Urinary bladder (tissue), 3 donors: ENCODE measurements at regions not wholly inside any gene's neighbourhood (a gene's known extent, or its start where the extent isn't known, plus 50 kb on each side); places are given as distances from the start of the nearest gene placed in this dataset.

ENCODE experiments used
- DNase-seq: peaks from one replicate; pipeline ENCODE4 v3.0.0-alpha.2; 2015; ENCODE audit errors: extremely low spot score
- H3K27ac ChIP-seq: one replicate; pipeline ENCODE4 v1.5.1; 2013; ENCODE audit warnings: low read depth, mild to moderate bottlenecking, moderate library complexity
- H3K36me3 ChIP-seq: one replicate; pipeline ENCODE4 v1.6.1; 2013; ENCODE audit warnings: mild to moderate bottlenecking, moderate library complexity; ENCODE audit not compliant: insufficient read depth
- H3K4me1 ChIP-seq: one replicate; pipeline ENCODE4 v1.6.1; 2013; ENCODE audit warnings: mild to moderate bottlenecking, moderate library complexity; ENCODE audit not compliant: insufficient read depth
- H3K4me3 ChIP-seq: one replicate; pipeline ENCODE4 v1.5.1; 2013; ENCODE audit warnings: low read depth, low read length
- WGBS: extraction: QIAGEN DNeasy Blood & Tissue Kit; methylation state at CpG from one replicate; pipeline ENCODE4 v1.1.7; 2013; 5-methylcytosine and 5-hydroxymethylcytosine counted together
- donor health status: healthy with polysubstance abuse.
- donor health status: healthy.

DNA sequence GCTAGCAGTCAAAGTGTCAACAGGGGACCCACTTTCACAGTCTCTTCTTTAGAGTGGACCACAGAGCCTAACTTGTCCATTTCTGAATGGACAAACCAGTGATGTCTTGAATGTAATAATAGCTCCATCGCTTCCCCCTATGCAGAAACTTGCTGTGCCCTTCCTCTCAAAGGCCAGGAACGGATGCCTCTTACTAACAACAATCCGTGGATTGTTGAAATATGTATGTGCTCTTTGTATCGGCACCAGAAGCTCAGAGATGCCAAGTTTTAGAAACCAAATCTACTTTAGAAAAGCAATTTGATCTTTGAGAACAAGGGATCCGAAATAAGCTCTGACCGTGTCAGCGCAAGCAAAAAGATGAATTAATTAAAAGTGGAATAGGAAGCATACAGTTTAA, 259.5 kb upstream of the POU2AF2 start:
- WGBS, result 90% methylated on average over 7 of the region's 7 CpGs
- Histone ChIP-seq H3K4me1 (no peaks in the 10 kb centered on the region), H3K36me3 (no peaks in the 10 kb centered on the region), H3K27ac (no peak overlapping the region), H3K4me3 (no peak overlapping the region)
- no peak for DNase-seq

DNA sequence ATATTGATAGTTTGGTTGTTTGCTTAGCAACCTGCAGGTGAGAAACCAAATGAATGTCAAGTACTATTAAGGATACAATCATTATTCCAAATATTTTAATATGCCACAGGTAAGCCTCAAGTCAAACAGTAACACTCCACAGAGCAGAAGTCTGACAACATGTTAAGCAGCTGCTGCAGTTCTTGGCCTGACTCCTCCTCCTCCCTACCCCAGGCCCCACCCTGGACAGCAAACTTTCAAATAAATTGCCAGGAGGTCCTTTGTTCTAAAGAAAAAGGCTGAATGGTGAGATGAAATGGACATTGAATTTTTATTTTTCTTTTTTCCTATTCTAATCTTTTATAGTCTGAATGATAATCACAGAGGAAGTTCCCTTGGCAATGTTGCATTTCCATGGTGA, 260.0 kb upstream of the POU2AF2 start:
- Histone ChIP-seq H3K4me3 (no peak overlapping the region), H3K36me3 (no peaks in the 10 kb centered on the region), H3K4me1 (no peaks in the 10 kb centered on the region), H3K27ac (no peak overlapping the region)
- DNase-seq, result no peak

DNA sequence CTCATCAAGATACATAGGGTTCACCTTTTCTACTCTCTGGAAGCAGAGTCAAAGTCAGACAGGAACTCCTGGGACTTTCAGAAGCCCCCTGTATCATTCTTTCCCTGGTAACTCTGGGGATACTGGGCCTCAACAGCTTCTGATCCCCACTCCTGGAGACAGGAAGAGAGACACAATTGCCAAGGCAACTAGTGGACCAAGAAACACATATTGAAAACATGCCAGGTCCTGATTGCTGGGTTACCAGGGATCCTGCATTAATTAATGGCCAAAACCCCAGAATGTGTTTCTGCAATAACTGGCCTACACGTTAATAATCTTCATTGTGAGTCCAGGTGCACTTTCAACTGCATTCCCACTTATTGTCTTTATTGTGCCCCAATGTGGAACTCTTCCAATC, 260.8 kb upstream of the POU2AF2 start:
- WGBS, result 91% methylated on average over 1 of the region's 1 CpG
- DNase-seq, result no peak
- Histone ChIP-seq H3K36me3 (no peaks in the 10 kb centered on the region), H3K4me1 (no peaks in the 10 kb centered on the region), H3K4me3 (no peak overlapping the region), H3K27ac (no peak overlapping the region)

DNA sequence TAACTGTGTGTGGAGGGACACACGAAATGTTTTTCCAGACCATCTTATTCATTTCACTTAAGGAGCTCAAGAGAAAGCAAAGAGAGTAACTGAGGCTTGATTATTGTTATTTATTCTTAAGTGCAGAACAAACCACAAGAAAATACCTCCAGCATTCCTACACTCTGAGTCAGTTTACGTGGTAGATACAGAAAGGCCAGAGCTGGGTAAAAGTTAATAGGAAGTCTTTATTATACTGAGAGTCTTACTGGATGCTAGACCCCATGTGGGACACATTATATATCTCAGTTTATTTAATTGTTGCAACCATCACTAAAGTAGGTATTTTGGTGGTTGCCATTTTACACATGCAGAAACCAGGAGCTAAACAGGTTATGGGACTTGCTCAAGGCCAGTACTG, 261.4 kb upstream of the POU2AF2 start:
- Histone ChIP-seq H3K4me1 (no peaks in the 10 kb centered on the region), H3K27ac (no peak overlapping the region), H3K36me3 (no peaks in the 10 kb centered on the region), H3K4me3 (no peak overlapping the region)
- WGBS, result 74% methylated on average over 2 of the region's 2 CpGs
- no peak for DNase-seq

DNA sequence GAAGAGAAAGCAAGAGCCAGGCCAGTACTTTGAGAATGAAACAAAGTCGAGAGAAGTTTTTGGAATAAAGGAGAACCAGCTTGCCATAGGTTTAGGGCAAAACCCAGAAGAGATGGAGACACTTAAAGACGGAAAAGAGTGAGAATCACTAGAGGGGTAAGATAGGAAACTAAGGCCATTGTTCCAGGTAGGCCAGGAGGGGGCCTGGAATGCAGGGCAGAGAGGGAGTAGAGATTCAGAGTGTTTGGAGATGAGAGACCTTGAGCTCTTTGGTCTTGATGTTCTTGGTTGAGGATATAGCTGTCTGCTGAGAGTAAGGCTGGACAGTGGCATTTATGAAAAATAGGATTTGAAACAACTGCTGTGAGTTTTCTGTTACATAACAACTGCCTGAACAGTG, 263.3 kb upstream of the POU2AF2 start:
- Histone ChIP-seq H3K4me1 (no peaks in the 10 kb centered on the region), H3K27ac (no peak overlapping the region), H3K36me3 (no peaks in the 10 kb centered on the region), H3K4me3 (no peak overlapping the region)
- no peak for DNase-seq
- WGBS, result 94% methylated on average over 2 of the region's 2 CpGs

DNA sequence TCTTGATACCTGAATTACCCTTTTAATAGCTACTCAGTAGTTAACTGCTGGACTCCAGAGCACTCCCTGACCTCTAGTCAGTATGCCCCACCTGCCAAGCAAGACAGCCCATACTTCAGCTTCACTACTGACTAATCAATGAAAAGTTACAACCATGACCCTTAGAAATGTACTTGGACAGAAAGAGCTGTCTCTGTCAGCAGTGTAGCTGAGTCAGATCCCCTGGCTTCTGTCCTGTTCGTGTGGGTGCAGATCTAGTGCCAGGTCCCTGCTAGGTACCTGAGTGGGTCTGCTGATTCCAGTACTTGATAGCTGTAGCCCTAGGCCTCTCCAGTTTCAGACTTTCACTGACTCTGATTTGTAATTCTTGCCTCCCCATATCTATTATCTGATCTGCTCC, 265.8 kb upstream of the POU2AF2 start:
- DNase-seq, result no peak
- no peaks in the 10 kb centered on the region for H3K4me1 ChIP-seq
- no peaks in the 10 kb centered on the region for H3K36me3 ChIP-seq
- no peak overlapping the region for H3K27ac ChIP-seq
- 80% methylated on average over 1 of the region's 1 CpG for WGBS
- no peak overlapping the region for H3K4me3 ChIP-seq

DNA sequence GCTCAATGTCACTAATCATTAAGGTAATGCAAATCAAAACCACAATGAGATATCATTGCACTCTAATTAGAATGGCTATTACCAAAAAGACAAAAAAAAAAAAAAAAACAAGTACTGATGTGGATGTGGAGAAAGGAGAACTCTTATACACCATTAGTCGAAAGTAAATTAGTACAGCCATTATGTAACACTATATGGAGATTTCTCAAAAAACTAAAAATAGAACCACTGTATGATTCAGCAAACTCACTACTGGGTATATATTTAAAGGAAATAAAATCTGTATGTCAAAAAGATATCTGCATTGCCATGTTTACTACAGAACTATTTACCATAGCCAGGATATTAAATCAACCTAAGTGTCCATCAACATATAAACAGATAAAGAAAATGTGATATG, 265.4 kb upstream of the ARHGAP20 start:
- Histone ChIP-seq H3K4me3 (no peak overlapping the region), H3K4me1 (no peaks in the 10 kb centered on the region), H3K27ac (no peak overlapping the region), H3K36me3 (peaks cover 2% of the 10 kb centered on the region)
- 93% methylated on average over 1 of the region's 1 CpG for WGBS
- DNase-seq, result no peak

DNA sequence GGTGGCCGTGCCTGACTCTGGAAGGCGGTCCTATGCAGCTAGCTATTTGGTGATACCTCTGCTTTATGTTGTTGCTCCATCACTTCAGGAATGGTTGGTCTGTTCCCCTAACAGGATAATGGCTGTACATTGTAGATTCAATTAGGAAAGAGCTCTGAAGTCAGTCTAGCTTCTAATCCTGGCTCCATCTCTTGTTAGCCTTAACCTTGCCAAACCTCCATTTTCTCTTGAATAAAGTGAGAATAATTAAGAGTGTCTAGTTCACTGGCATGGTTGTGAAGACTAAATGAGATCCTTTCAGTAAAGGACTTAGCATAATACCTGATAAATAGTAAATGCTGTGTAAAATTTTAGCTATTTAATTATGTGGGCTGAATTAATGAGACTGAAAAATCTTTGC, 262.5 kb upstream of the ARHGAP20 start:
- no peak for DNase-seq
- 93% methylated on average over 2 of the region's 2 CpGs for WGBS
- no peaks in the 10 kb centered on the region for H3K4me1 ChIP-seq
- H3K4me3 ChIP-seq, result no peak overlapping the region
- H3K36me3 ChIP-seq, result peaks cover 2% of the 10 kb centered on the region
- H3K27ac ChIP-seq, result no peak overlapping the region

DNA sequence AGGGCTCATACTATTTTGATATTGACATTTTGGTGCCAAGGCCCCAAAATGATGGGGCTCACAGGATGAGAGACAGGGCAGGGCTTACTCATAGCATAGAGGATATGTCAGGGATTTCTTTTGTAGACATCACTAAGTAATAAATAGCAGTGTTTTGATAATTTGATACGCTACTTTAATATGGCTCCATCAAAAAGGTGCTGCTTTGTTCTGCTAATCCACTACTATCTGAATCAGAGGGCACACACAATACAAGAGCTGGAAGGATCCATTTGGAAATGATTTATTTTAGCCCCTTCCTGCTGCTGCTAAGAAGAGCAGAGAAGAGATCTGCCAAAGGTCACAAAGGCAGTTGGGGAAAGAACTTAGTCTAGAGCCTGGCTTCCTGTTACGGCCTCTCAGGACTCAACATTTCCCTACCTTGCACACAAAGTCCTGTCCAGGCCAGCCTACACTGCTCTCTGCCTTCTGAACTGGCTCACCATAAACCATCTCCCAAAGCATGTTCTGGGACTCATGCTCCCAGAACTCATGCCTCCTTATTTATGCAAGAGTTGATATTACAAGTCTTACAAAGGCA, 261.3 kb upstream of the ARHGAP20 start:
- whole genome bisulfite sequencing, result 49% methylated on average over 2 of the region's 2 CpGs
- Histone ChIP-seq H3K4me3 (no peak overlapping the region), H3K4me1 (no peaks in the 10 kb centered on the region), H3K27ac (no peak overlapping the region), H3K36me3 (peaks cover 2% of the 10 kb centered on the region)
- no peak for DNase-seq

DNA sequence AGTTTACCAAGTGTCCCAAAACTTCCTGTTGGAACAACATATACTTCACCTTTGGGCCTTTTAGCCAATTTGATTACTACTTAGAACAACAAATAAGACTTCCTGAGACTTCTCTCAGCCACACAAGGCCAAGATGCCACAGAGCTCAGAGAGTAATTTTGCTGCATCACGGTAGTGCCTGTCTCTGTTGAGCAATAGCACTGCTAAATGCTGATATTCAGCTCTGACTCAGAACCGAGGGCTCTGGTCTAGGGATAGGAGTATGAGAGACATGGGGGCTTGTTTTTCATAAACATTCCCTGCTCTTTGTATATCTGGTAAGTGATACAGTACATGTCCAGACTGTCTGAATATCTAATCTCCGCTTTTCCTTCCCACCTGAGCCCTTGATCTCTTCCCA, 260.4 kb upstream of the ARHGAP20 start:
- H3K27ac ChIP-seq, result no peak overlapping the region
- H3K36me3 ChIP-seq, result peaks cover 2% of the 10 kb centered on the region
- H3K4me3 ChIP-seq, result no peak overlapping the region
- H3K4me1 ChIP-seq, result no peaks in the 10 kb centered on the region
- DNase-seq, result no peak
- WGBS, result 74% methylated on average over 3 of the region's 3 CpGs

DNA sequence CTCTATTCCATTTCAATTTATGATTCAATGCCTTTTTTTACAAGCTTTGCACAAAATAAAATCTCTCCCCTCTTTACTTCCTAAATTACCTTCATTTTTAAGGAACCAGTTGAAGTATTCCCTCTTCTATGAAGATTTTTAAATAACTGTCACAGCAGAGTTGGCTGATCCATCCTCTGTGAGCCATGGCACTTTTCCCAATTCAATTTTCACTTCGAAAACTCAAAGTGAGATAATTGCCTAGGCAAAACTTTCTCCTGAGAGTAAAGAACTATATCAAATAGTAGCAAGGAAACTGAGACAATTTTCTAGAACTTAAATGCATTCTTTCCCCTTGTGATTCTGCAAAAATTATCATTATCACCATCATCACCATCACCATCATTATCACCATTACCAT, 259.9 kb upstream of the ARHGAP20 start:
- Histone ChIP-seq H3K36me3 (peaks cover 2% of the 10 kb centered on the region), H3K4me1 (no peaks in the 10 kb centered on the region), H3K4me3 (no peak overlapping the region), H3K27ac (no peak overlapping the region)
- WGBS, result 91% methylated on average over 1 of the region's 1 CpG
- no peak for DNase-seq

DNA sequence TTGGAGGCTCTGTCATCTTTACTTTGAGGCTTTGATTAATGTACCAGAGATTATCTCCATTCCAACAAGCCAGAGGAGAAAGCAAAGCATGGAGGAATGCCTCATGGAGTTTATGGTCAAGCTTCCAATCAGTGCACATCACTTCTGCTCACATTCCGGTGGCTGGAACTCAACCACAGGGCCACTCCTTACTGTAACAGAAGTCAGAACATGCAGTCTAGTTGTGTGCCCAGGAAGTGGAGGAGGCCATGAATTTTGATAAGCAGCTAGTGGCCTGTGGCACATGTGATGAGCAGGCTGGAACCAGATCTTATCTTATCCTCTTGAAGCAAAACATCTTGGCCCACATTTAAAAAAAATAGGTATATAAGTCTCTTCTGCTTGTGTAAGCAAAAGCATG, 258.9 kb upstream of the ARHGAP20 start:
- 67% methylated on average over 1 of the region's 1 CpG for WGBS
- H3K4me1 ChIP-seq, result no peaks in the 10 kb centered on the region

DNA sequence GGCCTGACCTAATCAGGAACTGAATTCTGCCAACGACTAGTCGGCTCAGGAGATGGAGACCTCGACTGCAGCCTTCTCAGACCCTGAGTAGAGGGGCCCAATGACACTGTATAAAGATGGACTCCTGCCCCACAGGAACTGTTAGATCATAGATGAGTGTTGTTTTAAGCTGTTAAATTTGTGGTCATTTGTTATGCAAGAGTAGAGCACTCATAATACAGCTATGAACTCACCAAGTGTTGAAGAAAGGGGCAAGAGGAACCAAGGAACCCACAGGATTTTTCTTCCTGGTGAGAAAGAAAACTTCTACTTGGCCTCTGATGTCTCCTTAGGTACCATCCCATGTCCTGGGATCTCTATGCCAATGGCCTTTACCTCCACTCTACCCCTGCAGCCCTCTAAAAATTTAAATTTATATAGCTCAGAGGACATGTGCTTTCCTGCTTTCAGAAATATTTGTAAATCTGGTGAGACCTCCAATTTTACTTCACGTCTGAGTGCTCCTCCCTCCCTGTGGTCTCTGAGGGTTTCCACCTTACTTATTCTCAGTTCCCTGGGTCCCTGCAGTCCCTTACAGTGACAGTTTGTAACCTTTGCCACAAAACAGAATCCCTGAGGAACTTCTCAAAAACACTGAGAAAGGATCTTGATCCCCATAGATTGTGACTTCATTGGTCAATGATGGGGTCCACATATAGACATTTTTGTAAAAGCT, 256.3 kb upstream of the ARHGAP20 start:
- H3K4me3 ChIP-seq, result no peak overlapping the region
- no peak overlapping the region for H3K27ac ChIP-seq
- no peaks in the 10 kb centered on the region for H3K36me3 ChIP-seq
- DNase-seq, result no peak
- WGBS, result 90% methylated on average over 4 of the region's 4 CpGs
- H3K4me1 ChIP-seq, result no peaks in the 10 kb centered on the region

More for the DNA sequence above, 258.9 kb upstream of the ARHGAP20 start:
- H3K27ac ChIP-seq, result no peak overlapping the region
- no peak for DNase-seq
- peaks cover 2% of the 10 kb centered on the region for H3K36me3 ChIP-seq
- H3K4me3 ChIP-seq, result no peak overlapping the region

DNA sequence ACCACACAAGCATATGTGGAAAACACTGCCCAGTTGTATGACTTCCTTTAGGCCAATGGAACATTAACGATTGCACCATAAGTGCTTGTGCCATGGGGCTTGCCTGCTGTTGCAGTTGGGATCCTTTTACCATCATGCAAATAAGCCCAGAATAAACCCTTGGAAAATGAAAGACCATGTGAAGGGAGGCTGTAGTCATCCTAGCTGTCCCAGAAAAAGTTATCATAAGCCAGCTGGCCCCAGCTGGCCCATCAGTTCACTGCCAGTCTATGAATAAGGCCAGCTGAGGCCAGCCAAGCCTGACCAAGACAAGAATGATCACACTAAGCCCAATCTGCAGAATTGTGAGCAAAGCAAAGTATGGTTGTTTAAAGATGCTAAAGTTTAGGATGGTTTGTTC, 253.9 kb upstream of the ARHGAP20 start:
- 77% methylated on average over 1 of the region's 1 CpG for WGBS
- no peak overlapping the region for H3K4me3 ChIP-seq
- no peak for DNase-seq
- no peak overlapping the region for H3K27ac ChIP-seq
- H3K4me1 ChIP-seq, result no peaks in the 10 kb centered on the region
- H3K36me3 ChIP-seq, result no peaks in the 10 kb centered on the region

DNA sequence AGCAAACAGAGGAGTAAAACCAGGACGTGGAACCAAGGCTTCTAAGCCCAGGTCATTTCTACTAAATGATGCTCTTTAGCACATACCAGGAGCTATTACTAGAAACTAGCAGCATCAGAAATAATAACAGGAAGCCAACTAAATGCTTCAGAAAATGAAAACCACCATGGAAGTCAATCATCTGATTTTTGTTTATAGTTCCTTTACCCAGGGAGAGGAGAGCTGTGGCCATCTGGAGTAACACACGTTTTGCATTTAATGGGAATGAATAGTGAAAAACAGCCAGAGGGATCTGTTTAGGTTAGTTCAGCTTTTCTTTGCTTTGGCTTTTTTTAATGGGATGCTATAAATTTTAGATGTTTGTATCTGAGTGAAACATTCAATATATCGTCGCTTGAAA, 250.7 kb upstream of the ARHGAP20 start:
- no peak overlapping the region for H3K4me3 ChIP-seq
- no peaks in the 10 kb centered on the region for H3K4me1 ChIP-seq
- no peak for DNase-seq
- no peak overlapping the region for H3K27ac ChIP-seq
- WGBS, result 49% methylated on average over 4 of the region's 4 CpGs
- H3K36me3 ChIP-seq, result no peaks in the 10 kb centered on the region
